Stomach smooth muscle (tissue), 2 donors: ENCODE measurements at regions not wholly inside any gene's neighbourhood (a gene's known extent, or its start where the extent isn't known, plus 50 kb on each side); places are given as distances from the start of the nearest gene placed in this dataset.

Source experiments
- H3K27ac ChIP-seq: one replicate; pipeline ENCODE4 v1.7.0; 2013; ENCODE audit warnings: mild to moderate bottlenecking, low read length, inconsistent platforms
- H3K27me3 ChIP-seq, 2 donors: one replicate each; pipeline ENCODE4 v1.7.0; 2013; ENCODE audit warnings: low read length in 2 of 2; ENCODE audit not compliant: insufficient read depth in 2 of 2, control insufficient read depth in 1 of 2
- H3K36me3 ChIP-seq, 2 donors: one replicate each; pipeline ENCODE4 v1.7.0; 2013; ENCODE audit warnings: low read length in 2 of 2; ENCODE audit not compliant: control insufficient read depth in 2 of 2, insufficient read depth in 2 of 2
- H3K4me1 ChIP-seq: one replicate; pipeline ENCODE4 v1.7.0; 2013; ENCODE audit warnings: low read length; ENCODE audit not compliant: control insufficient read depth, insufficient read depth
- H3K4me3 ChIP-seq, 2 donors: one replicate each; pipeline ENCODE4 v1.7.0; 2013; ENCODE audit warnings: low read length in 2 of 2
- H3K9ac ChIP-seq, 2 donors: one replicate each; pipeline ENCODE4 v1.7.0; 2013; ENCODE audit warnings: low read length in 2 of 2, mild to moderate bottlenecking in 1 of 2
- H3K9me3 ChIP-seq, 2 donors: one replicate each; pipeline ENCODE4 v1.7.0; 2013; ENCODE audit warnings: low read length in 2 of 2; ENCODE audit not compliant: control insufficient read depth in 2 of 2
- donor health status: healthy.
- donor health status: Pancreatic carcinoma.

DNA sequence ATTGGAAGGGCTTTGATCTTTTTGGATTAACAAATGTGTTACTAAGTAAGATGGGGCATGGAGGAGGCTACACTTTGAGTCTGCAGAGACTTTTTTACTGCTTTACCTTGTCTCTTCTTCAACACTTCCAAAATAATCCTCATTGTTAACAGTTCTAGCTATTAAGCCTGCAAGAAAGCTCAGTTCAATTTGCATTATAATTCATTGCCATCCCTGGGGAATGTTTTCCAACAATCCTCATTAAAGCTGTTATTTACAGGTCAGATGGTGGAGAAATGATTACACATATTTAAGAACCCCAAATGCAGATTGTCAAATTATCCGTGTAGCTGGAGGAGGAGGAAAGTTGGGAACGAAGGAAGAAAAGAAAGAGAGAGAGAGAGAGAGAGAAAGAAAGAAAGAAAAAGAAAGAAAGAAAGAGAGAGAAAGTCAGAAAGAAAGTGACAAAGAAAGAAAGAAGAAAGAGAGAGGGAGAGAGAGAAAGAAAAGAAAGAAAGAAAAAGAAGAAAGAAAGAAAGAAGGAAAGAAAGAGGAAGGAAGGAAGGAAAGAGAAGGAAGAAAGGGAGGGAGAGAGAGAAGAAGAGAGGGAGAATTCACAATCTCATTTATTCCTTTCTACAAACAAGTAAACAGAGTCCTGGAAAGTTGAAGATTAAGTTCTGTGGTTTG is 443.9 kb downstream of the INSC start:
- Histone ChIP-seq H3K4me1 (no peaks in the 10 kb centered on the region), H3K9ac (no peak overlapping the region), H3K27ac (no peak overlapping the region), H3K27me3 (peaks cover 0 to 2% of the 10 kb centered on the region in 2 donors), H3K36me3 (no peaks in the 10 kb centered on the region), H3K9me3 (no peaks in the 10 kb centered on the region), H3K4me3 (no peak overlapping the region)

DNA sequence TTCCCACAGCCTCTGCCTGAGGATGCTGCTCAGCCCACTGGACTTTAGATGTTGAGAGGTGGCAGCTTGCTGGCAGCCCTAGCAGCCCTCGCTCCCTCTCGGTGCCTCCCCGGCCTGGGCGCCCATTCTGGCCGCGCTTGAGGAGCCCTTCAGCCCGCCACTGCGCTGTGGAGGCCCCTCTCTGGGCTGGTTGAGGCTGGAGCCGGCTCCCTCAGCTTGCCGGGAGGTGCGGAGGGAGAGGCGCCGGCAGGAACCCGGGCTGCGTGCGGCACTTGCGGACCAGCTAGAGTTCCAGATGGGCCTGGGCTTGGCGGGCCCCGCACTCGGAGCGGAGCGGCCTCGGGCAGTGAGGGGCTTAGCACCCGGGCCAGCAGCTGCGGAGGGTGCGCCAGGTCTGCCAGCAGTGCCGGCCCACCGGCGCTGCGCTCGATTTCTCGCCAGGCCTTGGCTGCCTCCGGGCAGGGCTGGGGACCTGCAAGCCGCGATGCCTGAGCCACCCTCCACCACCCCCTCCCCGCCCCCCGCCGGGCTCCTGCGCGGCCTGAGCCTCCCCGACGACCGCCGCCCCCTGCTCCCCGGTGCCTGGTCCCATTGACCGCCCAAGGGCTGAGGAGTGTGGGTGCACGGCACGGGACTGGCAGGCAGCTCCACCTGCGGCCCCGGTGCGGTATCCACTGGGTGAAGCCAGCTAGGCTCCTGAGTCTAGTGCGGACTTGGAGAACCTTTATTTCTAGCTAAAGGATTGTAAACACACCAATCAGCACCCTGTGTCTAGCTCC is 446.2 kb downstream of the INSC start:
- Histone ChIP-seq H3K9ac (no peak overlapping the region), H3K27me3 (peaks cover 0 to 2% of the 10 kb centered on the region in 2 donors), H3K27ac (no peak overlapping the region), H3K4me1 (no peaks in the 10 kb centered on the region), H3K36me3 (no peaks in the 10 kb centered on the region), H3K4me3 (no peak overlapping the region), H3K9me3 (no peaks in the 10 kb centered on the region)

DNA sequence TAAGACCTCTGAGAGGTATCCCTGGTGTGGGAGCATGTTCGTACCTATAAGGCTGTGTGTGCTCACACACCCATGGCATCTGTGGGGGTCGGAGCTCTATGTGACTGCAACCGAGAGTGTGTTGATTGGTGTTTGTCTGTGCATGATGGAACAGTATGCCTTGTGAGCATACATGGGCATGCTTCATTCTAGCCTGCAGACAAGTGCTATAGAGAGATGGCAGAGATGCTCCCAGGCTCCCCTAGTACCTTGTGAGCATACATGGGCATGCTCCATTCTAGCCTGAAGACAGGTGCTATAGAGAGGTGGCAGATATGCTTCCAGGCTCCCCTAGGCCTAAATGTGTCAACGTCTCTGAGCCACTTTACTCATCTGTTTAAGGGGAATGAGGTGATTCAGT is 447.5 kb downstream of the INSC start:
- H3K9me3 ChIP-seq, result no peaks in the 10 kb centered on the region
- H3K27ac ChIP-seq, result no peak overlapping the region
- no peak overlapping the region for H3K9ac ChIP-seq
- peaks cover 0 to 2% of the 10 kb centered on the region in 2 donors for H3K27me3 ChIP-seq
- H3K4me1 ChIP-seq, result no peaks in the 10 kb centered on the region
- no peak overlapping the region for H3K4me3 ChIP-seq
- H3K36me3 ChIP-seq, result no peaks in the 10 kb centered on the region

DNA sequence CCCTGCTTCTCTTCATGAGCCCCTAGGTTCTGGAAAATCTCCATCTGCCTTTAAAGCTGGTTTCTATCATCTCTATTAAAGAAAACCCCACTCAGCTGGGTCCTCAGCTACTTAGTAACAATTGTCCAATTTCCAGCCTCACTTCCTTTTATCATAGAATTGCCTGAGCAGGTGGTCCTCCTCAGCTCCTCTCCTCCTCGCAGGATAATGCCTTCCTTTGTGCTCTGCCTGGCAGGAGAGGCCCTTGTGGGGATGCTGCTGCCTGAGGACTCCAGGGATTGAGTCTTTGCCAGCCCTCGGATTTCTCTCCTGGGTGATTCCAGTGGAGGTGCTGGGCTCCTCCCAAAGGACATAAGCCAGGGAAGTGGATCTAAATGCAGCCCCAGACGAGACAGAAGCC is 448.3 kb downstream of the INSC start:
- no peak overlapping the region for H3K27ac ChIP-seq
- H3K27me3 ChIP-seq, result peaks cover 0 to 2% of the 10 kb centered on the region in 2 donors
- no peak overlapping the region for H3K4me3 ChIP-seq
- H3K4me1 ChIP-seq, result no peaks in the 10 kb centered on the region
- H3K36me3 ChIP-seq, result no peaks in the 10 kb centered on the region
- no peak overlapping the region for H3K9ac ChIP-seq
- H3K9me3 ChIP-seq, result no peaks in the 10 kb centered on the region

DNA sequence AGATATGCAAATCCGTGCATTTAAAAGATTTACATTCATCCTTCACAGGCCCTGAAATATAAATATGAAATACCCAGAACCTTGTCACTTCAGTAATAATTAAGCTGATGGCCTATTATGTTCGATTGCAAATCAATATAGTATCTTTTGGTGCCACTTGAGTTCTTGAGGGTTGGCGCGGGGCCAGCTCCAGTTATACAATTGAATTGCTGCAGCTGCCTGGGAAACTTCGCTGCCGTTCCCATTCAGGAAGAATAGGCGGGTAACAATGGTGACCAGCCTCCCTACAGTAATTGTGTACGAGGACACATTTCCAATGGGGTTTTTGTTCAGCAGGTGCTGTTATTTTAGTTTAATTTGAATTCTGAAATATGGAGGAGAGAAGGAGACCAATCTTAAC is 451.2 kb downstream of the INSC start:
- Histone ChIP-seq H3K27me3 (peaks cover 0 to 2% of the 10 kb centered on the region in 2 donors), H3K36me3 (no peaks in the 10 kb centered on the region), H3K27ac (no peak overlapping the region), H3K4me3 (no peak overlapping the region), H3K4me1 (no peaks in the 10 kb centered on the region), H3K9me3 (no peaks in the 10 kb centered on the region), H3K9ac (no peak overlapping the region)

DNA sequence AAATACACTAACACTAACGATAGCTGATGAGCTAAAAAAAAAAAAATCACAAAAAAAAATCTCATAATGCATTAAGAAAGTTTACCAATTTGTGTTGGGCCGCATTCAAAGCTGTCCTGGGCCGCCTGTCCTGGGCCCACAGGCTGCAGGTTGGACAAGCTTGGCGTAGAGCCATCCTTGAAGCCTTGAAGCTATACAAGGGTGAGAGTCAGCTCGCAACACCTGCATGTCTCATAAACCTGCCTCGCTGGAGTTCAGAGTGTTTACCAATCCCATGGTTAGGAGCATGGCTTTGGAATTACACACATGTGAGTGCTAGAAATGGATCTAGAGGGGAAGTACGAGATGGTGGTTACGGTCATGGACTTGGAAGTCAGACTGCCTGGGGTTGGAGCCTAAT is 453.7 kb downstream of the INSC start:
- Histone ChIP-seq H3K36me3 (no peaks in the 10 kb centered on the region), H3K4me3 (no peak overlapping the region), H3K27ac (no peak overlapping the region), H3K9me3 (no peaks in the 10 kb centered on the region), H3K4me1 (no peaks in the 10 kb centered on the region), H3K9ac (no peak overlapping the region), H3K27me3 (no peaks in the 10 kb centered on the region)

DNA sequence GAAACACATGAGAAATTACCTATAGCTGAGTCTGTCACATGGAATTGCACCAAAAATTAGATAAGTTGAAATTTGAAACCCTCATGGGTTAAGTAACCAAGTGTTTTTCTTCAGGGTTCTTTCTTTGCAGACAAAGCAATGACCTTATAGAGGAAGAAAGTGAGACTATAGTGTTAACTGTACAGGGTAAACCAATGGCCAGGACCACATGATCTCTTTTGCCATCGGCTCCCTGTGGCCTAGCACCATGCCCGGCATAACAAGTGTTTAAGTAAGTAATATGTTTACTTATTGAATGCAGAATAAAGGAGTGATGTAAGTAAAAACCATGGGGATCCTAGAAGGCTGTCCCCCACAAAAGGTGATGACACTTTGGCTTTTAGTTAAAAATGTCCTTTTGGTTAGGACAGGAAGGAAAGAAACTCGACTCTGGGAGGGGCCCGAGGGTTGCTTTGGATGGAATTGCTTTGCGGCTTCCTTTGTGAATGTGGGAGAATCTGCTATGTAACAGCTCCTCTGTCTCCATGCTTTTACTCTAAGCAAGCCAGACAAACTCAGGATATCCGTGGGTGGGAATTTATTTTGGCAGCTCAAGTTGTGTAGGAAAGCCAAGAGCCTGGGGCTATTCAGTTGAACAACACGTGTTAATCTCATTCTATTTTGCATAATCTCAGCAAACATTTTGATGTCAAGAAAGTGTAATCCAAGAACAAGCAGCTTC is 454.7 kb downstream of the INSC start:
- Histone ChIP-seq H3K4me3 (no peak overlapping the region), H3K27ac (no peak overlapping the region), H3K9ac (no peak overlapping the region), H3K36me3 (no peaks in the 10 kb centered on the region), H3K27me3 (no peaks in the 10 kb centered on the region), H3K4me1 (no peaks in the 10 kb centered on the region), H3K9me3 (no peaks in the 10 kb centered on the region)

DNA sequence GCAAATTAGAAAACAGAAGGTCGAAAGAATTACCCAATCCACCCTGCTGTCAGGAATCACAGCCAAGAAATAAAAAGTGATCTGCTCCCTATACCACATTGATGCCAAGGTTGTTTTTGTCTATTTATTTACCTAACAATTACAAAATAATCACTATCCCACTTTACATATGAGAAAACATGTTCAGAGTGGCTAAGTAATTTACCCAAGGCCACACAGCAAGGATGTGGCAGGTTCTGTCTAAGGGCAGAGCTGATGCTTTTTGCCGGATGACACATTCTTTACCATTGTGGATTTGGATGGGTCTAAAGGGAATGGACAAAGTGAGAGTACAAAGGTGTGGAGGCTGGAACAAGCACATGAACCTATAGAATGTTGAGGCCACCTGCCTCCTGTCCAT is 460.7 kb downstream of the INSC start:
- Histone ChIP-seq H3K4me1 (no peaks in the 10 kb centered on the region), H3K27ac (no peak overlapping the region), H3K9me3 (no peaks in the 10 kb centered on the region), H3K27me3 (no peaks in the 10 kb centered on the region), H3K9ac (no peak overlapping the region), H3K36me3 (no peaks in the 10 kb centered on the region), H3K4me3 (no peak overlapping the region)

DNA sequence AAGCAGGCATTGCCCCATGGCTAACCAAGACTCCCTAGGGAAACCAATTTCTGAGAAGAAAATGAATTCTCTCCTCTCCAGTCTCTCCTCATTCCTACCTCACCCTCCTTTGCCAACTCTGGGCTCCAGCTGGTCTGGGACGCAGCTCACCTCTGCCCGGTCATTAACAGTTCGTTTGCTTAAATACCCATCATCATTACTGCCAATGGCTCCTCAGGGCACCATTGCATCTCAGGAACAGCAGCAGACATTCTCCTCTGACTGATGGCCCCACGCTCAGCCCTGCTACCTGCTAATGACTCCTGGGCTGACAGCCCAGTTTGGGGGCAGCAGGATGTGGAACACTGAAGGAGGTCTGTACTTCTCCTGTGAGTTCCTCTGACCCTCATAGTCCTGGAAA is 462.0 kb downstream of the INSC start:
- H3K27me3 ChIP-seq, result no peaks in the 10 kb centered on the region
- no peaks in the 10 kb centered on the region for H3K9me3 ChIP-seq
- no peaks in the 10 kb centered on the region for H3K4me1 ChIP-seq
- H3K9ac ChIP-seq, result no peak overlapping the region
- H3K27ac ChIP-seq, result no peak overlapping the region
- H3K36me3 ChIP-seq, result no peaks in the 10 kb centered on the region
- no peak overlapping the region for H3K4me3 ChIP-seq

DNA sequence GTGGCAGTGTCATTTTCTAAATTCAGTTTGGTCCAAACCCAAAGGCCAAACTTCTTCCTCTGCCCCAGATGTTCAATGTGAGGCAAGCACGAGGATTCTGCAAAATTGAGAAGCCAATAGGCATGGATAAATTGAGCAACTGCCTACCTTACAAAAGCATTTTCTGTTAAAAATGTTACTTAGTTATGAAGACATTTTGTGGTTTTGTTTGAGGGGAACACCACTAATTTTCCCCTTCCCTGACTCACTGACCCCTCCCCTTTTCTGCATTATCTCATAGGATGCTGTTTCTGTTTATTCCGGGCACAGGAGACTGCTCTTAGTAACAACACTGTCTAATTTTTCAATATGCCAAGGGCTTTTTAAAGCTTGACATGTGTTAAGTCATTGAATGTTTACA is 462.8 kb downstream of the INSC start:
- Histone ChIP-seq H3K9me3 (no peaks in the 10 kb centered on the region), H3K4me3 (no peak overlapping the region), H3K27me3 (no peaks in the 10 kb centered on the region), H3K9ac (no peak overlapping the region), H3K36me3 (no peaks in the 10 kb centered on the region), H3K4me1 (no peaks in the 10 kb centered on the region), H3K27ac (no peak overlapping the region)
